ENCODE measurements at regions not wholly inside any gene's neighbourhood (a gene's known extent, or its start where the extent isn't known, plus 50 kb on each side); places are given as distances from the start of the nearest gene placed in this dataset.

- ChIA-PET POLR2A (interaction anchor here in 1 of 2 donors (0.6 kb wide), 1 partner anchor 155 kb away, joined by 7 read pairs; no protein-coding TSS in a partner anchor), CTCF (no interaction called here)
- H3K27ac Mint-ChIP-seq, result no peak overlapping the region
- 64% methylated on average over 3 of the region's 7 CpGs for WGBS (ENCODE audit: insufficient coverage)
- DNase-seq (no peak), ATAC-seq (replicated peaks in 1 of 4) (no peak)
- Histone ChIP-seq H3K36me3 (ENCODE audit: control insufficient read depth in 2 of 2, extremely low read depth in 1 of 2, insufficient read depth in 1 of 2, low read length in 1 of 2) (no peaks in the 10 kb centered on the region), H3K27ac (ENCODE audit: low read length) (no peak overlapping the region), H3K27me3 (replicated peaks in 1 of 2; ENCODE audit: control insufficient read depth in 2 of 2, extremely low read depth in 1 of 2, insufficient read depth in 2 of 2, low read length in 1 of 2) (peaks cover 0 to 10% of the 10 kb centered on the region in 2 experiments), H3K4me1 (ENCODE audit: control insufficient read depth in 1 of 2, extremely low read depth in 1 of 2, insufficient read depth in 2 of 2, low read length in 2 of 2) (no peaks in the 10 kb centered on the region), H3K9me3 (no peaks in the 10 kb centered on the region), H3K4me3 (ENCODE audit: control insufficient read depth in 1 of 2, extremely low read depth in 1 of 2, low read length in 1 of 2) (no peak overlapping the region)
- H3K9me3 Mint-ChIP-seq, result no peaks in the 10 kb centered on the region
- no peaks in the 10 kb centered on the region for H3K4me1 Mint-ChIP-seq
- H3K4me3 Mint-ChIP-seq, result no peak overlapping the region
- H3K27me3 Mint-ChIP-seq, result peaks cover 4 to 7% of the 10 kb centered on the region in 2 donors
- H3K36me3 Mint-ChIP-seq, result no peaks in the 10 kb centered on the region
Observed at GRCh38 chr2:151182899-151183809, 78.5 kb downstream of the RBM43 start.

GRCh38 chr2:151182396-151182795 lies 79.3 kb downstream of the RBM43 start:
- DNase-seq (no peak), ATAC-seq (replicated peaks in 1 of 4) (no peak)
- Mint-ChIP-seq H3K36me3 (no peaks in the 10 kb centered on the region), H3K27me3 (peaks cover 5 to 7% of the 10 kb centered on the region in 2 donors), H3K9me3 (no peaks in the 10 kb centered on the region), H3K4me3 (no peak overlapping the region), H3K4me1 (no peaks in the 10 kb centered on the region), H3K27ac (no peak overlapping the region)
- ChIA-PET POLR2A (no interaction called here), CTCF (no interaction called here)
- WGBS (ENCODE audit: insufficient coverage), result no CpG with 5 or more reads among the region's 3 CpGs
- Histone ChIP-seq H3K4me1 (ENCODE audit: control insufficient read depth in 1 of 2, extremely low read depth in 1 of 2, insufficient read depth in 2 of 2, low read length in 2 of 2) (no peaks in the 10 kb centered on the region), H3K36me3 (ENCODE audit: control insufficient read depth in 2 of 2, extremely low read depth in 1 of 2, insufficient read depth in 1 of 2, low read length in 1 of 2) (no peaks in the 10 kb centered on the region), H3K4me3 (ENCODE audit: control insufficient read depth in 1 of 2, extremely low read depth in 1 of 2, low read length in 1 of 2) (no peak overlapping the region), H3K27ac (ENCODE audit: low read length) (no peak overlapping the region), H3K9me3 (no peaks in the 10 kb centered on the region), H3K27me3 (replicated peaks in 1 of 2; ENCODE audit: control insufficient read depth in 2 of 2, extremely low read depth in 1 of 2, insufficient read depth in 2 of 2, low read length in 1 of 2) (peaks cover 0 to 10% of the 10 kb centered on the region in 2 experiments)

GRCh38 chr2:151181524-151181923 lies 80.1 kb downstream of the RBM43 start:
- no peaks in the 10 kb centered on the region for H3K9me3 Mint-ChIP-seq
- peaks cover 0 to 10% of the 10 kb centered on the region in 2 experiments for H3K27me3 ChIP-seq (replicated peaks in 1 of 2; ENCODE audit: control insufficient read depth in 2 of 2, extremely low read depth in 1 of 2, insufficient read depth in 2 of 2, low read length in 1 of 2)
- H3K4me3 ChIP-seq (ENCODE audit: control insufficient read depth in 1 of 2, extremely low read depth in 1 of 2, low read length in 1 of 2), result no peak overlapping the region
- H3K9me3 ChIP-seq, result no peaks in the 10 kb centered on the region
- H3K27ac Mint-ChIP-seq, result no peak overlapping the region
- POLR2A ChIA-PET, result no interaction called here
- WGBS (ENCODE audit: insufficient coverage), result no CpG with 5 or more reads among the region's 6 CpGs
- DNase-seq (no peak), ATAC-seq (replicated peaks in 1 of 4) (no peak)
- no peak overlapping the region for H3K4me3 Mint-ChIP-seq
- H3K27me3 Mint-ChIP-seq, result peaks cover 5 to 7% of the 10 kb centered on the region in 2 donors
- H3K36me3 Mint-ChIP-seq, result no peaks in the 10 kb centered on the region
- H3K4me1 Mint-ChIP-seq, result no peaks in the 10 kb centered on the region
- no peak overlapping the region for H3K27ac ChIP-seq (ENCODE audit: low read length)
- H3K36me3 ChIP-seq (ENCODE audit: control insufficient read depth in 2 of 2, extremely low read depth in 1 of 2, insufficient read depth in 1 of 2, low read length in 1 of 2), result no peaks in the 10 kb centered on the region
- H3K4me1 ChIP-seq (ENCODE audit: control insufficient read depth in 1 of 2, extremely low read depth in 1 of 2, insufficient read depth in 2 of 2, low read length in 2 of 2), result no peaks in the 10 kb centered on the region
- CTCF ChIA-PET, result no interaction called here

GRCh38 chr2:151180123-151180522 lies 81.5 kb downstream of the RBM43 start:
- H3K36me3 Mint-ChIP-seq, result no peaks in the 10 kb centered on the region
- no peak for ATAC-seq (replicated peaks in 1 of 4)
- no peak overlapping the region for H3K27ac Mint-ChIP-seq
- H3K4me3 Mint-ChIP-seq, result no peak overlapping the region
- no peak for DNase-seq
- no peak overlapping the region for H3K27ac ChIP-seq (ENCODE audit: low read length)
- no peaks in the 10 kb centered on the region for H3K36me3 ChIP-seq (ENCODE audit: control insufficient read depth in 2 of 2, extremely low read depth in 1 of 2, insufficient read depth in 1 of 2, low read length in 1 of 2)
- WGBS (ENCODE audit: insufficient coverage), result no CpG with 5 or more reads among the region's 3 CpGs
- no peak overlapping the region for H3K4me3 ChIP-seq (ENCODE audit: control insufficient read depth in 1 of 2, extremely low read depth in 1 of 2, low read length in 1 of 2)
- CTCF ChIA-PET, result interaction anchor here in 1 of 2 donors (0.6 kb wide), 1 partner anchor 1608 kb away, joined by 5 read pairs; no protein-coding TSS in a partner anchor
- no peaks in the 10 kb centered on the region for H3K9me3 ChIP-seq
- no peaks in the 10 kb centered on the region for H3K4me1 ChIP-seq (ENCODE audit: control insufficient read depth in 1 of 2, extremely low read depth in 1 of 2, insufficient read depth in 2 of 2, low read length in 2 of 2)
- POLR2A ChIA-PET, result no interaction called here
- no peaks in the 10 kb centered on the region for H3K4me1 Mint-ChIP-seq
- peaks cover 0 to 7% of the 10 kb centered on the region in 2 experiments for H3K27me3 ChIP-seq (replicated peaks in 1 of 2; ENCODE audit: control insufficient read depth in 2 of 2, extremely low read depth in 1 of 2, insufficient read depth in 2 of 2, low read length in 1 of 2)
- H3K9me3 Mint-ChIP-seq, result no peaks in the 10 kb centered on the region
- H3K27me3 Mint-ChIP-seq, result peaks cover 5 to 7% of the 10 kb centered on the region in 2 donors

- H3K4me3 Mint-ChIP-seq, result no peak overlapping the region
- no peaks in the 10 kb centered on the region for H3K9me3 Mint-ChIP-seq
- H3K4me1 Mint-ChIP-seq, result no peaks in the 10 kb centered on the region
- 82% methylated on average over 3 of the region's 5 CpGs for WGBS (ENCODE audit: insufficient coverage)
- H3K27ac Mint-ChIP-seq, result no peak overlapping the region
- ChIA-PET CTCF (no interaction called here), POLR2A (no interaction called here)
- Histone ChIP-seq H3K4me1 (ENCODE audit: control insufficient read depth in 1 of 2, extremely low read depth in 1 of 2, insufficient read depth in 2 of 2, low read length in 2 of 2) (no peaks in the 10 kb centered on the region), H3K4me3 (ENCODE audit: control insufficient read depth in 1 of 2, extremely low read depth in 1 of 2, low read length in 1 of 2) (no peak overlapping the region), H3K27me3 (replicated peaks in 1 of 2; ENCODE audit: control insufficient read depth in 2 of 2, extremely low read depth in 1 of 2, insufficient read depth in 2 of 2, low read length in 1 of 2) (peaks cover 0 to 7% of the 10 kb centered on the region in 2 experiments), H3K36me3 (ENCODE audit: control insufficient read depth in 2 of 2, extremely low read depth in 1 of 2, insufficient read depth in 1 of 2, low read length in 1 of 2) (no peaks in the 10 kb centered on the region), H3K27ac (ENCODE audit: low read length) (no peak overlapping the region), H3K9me3 (no peaks in the 10 kb centered on the region)
- DNase-seq, result no peak
- H3K27me3 Mint-ChIP-seq, result peaks cover 7 to 8% of the 10 kb centered on the region in 2 donors
- H3K36me3 Mint-ChIP-seq, result no peaks in the 10 kb centered on the region
- no peak for ATAC-seq (replicated peaks in 1 of 4)
Observed at GRCh38 chr2:151178207-151178606, 83.5 kb downstream of the RBM43 start.

- H3K4me3 ChIP-seq (ENCODE audit: control insufficient read depth in 1 of 2, extremely low read depth in 1 of 2, low read length in 1 of 2), result no peak overlapping the region
- H3K27me3 Mint-ChIP-seq, result peaks cover 6 to 9% of the 10 kb centered on the region in 2 donors
- H3K4me1 ChIP-seq (ENCODE audit: control insufficient read depth in 1 of 2, extremely low read depth in 1 of 2, insufficient read depth in 2 of 2, low read length in 2 of 2), result no peaks in the 10 kb centered on the region
- H3K27me3 ChIP-seq (replicated peaks in 1 of 2; ENCODE audit: control insufficient read depth in 2 of 2, extremely low read depth in 1 of 2, insufficient read depth in 2 of 2, low read length in 1 of 2), result peaks cover 0 to 7% of the 10 kb centered on the region in 2 experiments
- no peak overlapping the region for H3K4me3 Mint-ChIP-seq
- no peak for DNase-seq
- CTCF ChIA-PET, result no interaction called here
- no peaks in the 10 kb centered on the region for H3K9me3 Mint-ChIP-seq
- H3K36me3 Mint-ChIP-seq, result no peaks in the 10 kb centered on the region
- H3K27ac Mint-ChIP-seq, result no peak overlapping the region
- POLR2A ChIA-PET, result interaction anchor here (0.6 kb wide), 2 partner anchors 10 to 1885 kb away, joined by 4 to 7 read pairs; no protein-coding TSS in a partner anchor
- H3K4me1 Mint-ChIP-seq, result no peaks in the 10 kb centered on the region
- WGBS (ENCODE audit: insufficient coverage), result no CpG with 5 or more reads among the region's 4 CpGs
- no peak for ATAC-seq (replicated peaks in 1 of 4)
- no peaks in the 10 kb centered on the region for H3K9me3 ChIP-seq
- no peak overlapping the region for H3K27ac ChIP-seq (ENCODE audit: low read length)
- H3K36me3 ChIP-seq (ENCODE audit: control insufficient read depth in 2 of 2, extremely low read depth in 1 of 2, insufficient read depth in 1 of 2, low read length in 1 of 2), result no peaks in the 10 kb centered on the region
Observed at GRCh38 chr2:151177756-151178155, 83.9 kb downstream of the RBM43 start.

All from T-cell (primary cell).